RWPE1 (cell line): ENCODE measurements at regions not wholly inside any gene's neighbourhood (a gene's known extent, or its start where the extent isn't known, plus 50 kb on each side); places are given as distances from the start of the nearest gene placed in this dataset.

Experiments used
- CTCF ChIA-PET: fragments of 350-600 bp; sonication (Branson Sonifier 250); formaldehyde crosslinking; extraction: SDS; loops from one replicate; lab custom pipeline; 2021; lab: Yijun Ruan, JAX
- POLR2A ChIA-PET: fragments of 400-600 bp; formaldehyde crosslinking; extraction: SDS; loops from one replicate; lab custom pipeline; 2020; ENCODE audit warnings: antibody characterized with exemption; ENCODE audit not compliant: low non-redundant PET; lab: Yijun Ruan, JAX
- DNase-seq: peaks from one replicate; pipeline ENCODE4 v3.0.0; 2012; ENCODE audit warnings: low spot score
- H3K27ac ChIP-seq: fragments of 450-650 bp; 2 replicates; pipeline ENCODE4 v1.5.1; 2017
- TF ChIP-seq, protein P1 (sequence below): fragments of 450-650 bp; conservative IDR thresholded peaks from 2 replicates; pipeline ENCODE4 v1.5.1; 2017; ENCODE audit warnings: low read depth, mild to moderate bottlenecking

GRCh38 chr5:135210286-135211055 lies 176.4 kb upstream of the PITX1 start:
- no peak overlapping the region for H3K27ac ChIP-seq
- DNase-seq: no peak
- POLR2A ChIA-PET: interaction anchor here (0.8 kb wide), 1 partner anchor 37 kb away, joined by 4 read pairs; no protein-coding TSS in a partner anchor

DNA sequence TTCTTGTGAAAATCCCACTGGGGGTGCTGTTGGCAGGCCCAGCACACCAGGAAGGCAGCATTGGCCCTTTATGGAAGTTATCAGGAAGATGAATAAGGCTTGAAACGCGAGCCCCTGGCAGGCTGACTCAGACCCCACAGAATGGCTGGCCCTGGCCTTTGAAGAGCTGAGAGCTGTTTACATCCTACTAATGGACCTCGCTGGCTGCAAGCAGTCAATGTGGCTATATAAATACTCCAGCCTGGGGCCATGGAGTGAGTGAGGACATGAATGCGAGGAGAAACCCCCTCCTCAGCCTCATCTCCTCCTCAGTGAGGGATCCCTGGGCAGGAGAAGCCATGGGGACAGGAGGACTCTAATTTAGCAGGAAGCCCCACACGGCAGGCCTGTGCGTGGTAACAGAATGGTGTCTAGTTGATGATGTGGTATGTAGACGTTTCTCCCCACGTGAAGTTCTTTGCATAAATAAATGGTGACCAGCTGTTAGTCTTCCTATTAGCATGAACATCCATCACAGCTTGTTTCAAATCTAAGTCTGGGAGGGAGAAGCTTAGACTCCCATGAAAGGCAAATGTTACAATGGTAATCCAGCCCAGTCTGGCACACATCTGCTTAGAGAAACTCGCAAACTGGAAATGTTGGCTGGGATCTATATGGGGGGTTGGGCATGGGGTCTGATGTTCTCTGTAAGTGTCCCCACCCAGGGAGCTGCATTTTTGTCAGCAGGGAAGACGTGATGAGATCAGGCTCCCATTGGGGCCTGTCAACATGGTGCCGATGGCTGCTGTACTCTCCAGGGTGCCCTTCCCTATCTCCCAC lies 175.1 kb upstream of the PITX1 start:
- TF ChIP-seq, protein P1, sequence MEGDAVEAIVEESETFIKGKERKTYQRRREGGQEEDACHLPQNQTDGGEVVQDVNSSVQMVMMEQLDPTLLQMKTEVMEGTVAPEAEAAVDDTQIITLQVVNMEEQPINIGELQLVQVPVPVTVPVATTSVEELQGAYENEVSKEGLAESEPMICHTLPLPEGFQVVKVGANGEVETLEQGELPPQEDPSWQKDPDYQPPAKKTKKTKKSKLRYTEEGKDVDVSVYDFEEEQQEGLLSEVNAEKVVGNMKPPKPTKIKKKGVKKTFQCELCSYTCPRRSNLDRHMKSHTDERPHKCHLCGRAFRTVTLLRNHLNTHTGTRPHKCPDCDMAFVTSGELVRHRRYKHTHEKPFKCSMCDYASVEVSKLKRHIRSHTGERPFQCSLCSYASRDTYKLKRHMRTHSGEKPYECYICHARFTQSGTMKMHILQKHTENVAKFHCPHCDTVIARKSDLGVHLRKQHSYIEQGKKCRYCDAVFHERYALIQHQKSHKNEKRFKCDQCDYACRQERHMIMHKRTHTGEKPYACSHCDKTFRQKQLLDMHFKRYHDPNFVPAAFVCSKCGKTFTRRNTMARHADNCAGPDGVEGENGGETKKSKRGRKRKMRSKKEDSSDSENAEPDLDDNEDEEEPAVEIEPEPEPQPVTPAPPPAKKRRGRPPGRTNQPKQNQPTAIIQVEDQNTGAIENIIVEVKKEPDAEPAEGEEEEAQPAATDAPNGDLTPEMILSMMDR: no peak
- POLR2A ChIA-PET: no interaction called here
- H3K27ac ChIP-seq: peak overlapping the region; percentile 59
- DNase-seq: peak; percentile 80
- CTCF ChIA-PET: interaction anchor here (0.6 kb wide), 1 partner anchor 138 kb away, joined by 3 read pairs; no protein-coding TSS in a partner anchor

More at GRCh38 chr5:135210286-135211055, 176.4 kb upstream of the PITX1 start:
- TF ChIP-seq, protein P1: no peak
- CTCF ChIA-PET: interaction anchor here (0.9 kb wide), 1 partner anchor 256 kb away, joined by 3 read pairs; no protein-coding TSS in a partner anchor

- POLR2A ChIA-PET: no interaction called here
- peak overlapping the region; percentile 59 for H3K27ac ChIP-seq
- DNase-seq: no peak
- TF ChIP-seq, protein P1: no peak
- CTCF ChIA-PET: no interaction called here
These were observed 174.5 kb upstream of the PITX1 start for GRCh38 chr5:135208555-135208902.

DNA sequence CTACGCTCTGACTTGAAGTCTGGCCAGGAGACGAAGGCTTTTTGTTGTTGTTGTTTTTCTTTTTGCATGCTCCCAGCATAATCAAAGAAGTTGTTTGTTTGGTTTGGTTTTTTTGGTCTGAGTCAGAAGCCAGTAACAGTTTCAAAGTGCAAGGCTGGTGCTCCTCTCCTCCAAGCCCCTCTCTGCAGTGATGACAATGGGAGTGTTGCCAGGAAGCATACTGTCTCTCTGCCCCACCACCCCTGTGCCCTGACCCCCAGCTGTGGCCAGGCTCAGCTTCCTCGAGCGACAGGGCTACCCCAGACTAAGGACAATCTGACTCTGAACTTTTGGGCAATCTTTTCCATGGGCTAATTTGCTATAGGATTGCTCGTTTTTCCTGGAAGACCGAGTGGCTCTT lies 173.8 kb upstream of the PITX1 start:
- TF ChIP-seq, protein P1: no peak
- H3K27ac ChIP-seq: no peak overlapping the region
- ChIA-PET POLR2A (no interaction called here), CTCF (no interaction called here)
- no peak for DNase-seq

DNA sequence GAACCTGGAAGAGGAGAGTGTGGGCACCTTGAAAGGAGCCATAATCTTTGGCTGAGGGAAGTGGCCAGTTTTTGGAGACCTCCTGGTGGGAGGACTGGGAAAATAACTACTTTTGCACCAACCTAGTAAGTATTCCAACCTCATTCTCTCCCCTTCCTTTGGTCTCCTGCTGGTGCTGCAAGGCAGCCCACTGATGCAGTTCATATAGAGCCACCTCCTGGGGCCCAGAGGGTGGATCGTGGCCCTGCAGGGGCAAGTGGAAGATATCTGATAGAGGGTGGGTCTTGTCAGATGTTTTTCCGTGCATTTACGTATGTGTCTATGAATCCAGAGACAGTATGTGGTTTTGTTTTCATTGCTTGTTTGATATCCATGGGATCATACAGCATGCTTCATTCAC lies 172.8 kb upstream of the PITX1 start:
- no peak for DNase-seq
- ChIA-PET POLR2A (interaction anchor here (0.5 kb wide), 1 partner anchor 608 kb away, joined by 7 read pairs; no protein-coding TSS in a partner anchor), CTCF (interaction anchor here (0.6 kb wide), 1 partner anchor 164 kb away, joined by 3 read pairs; no protein-coding TSS in a partner anchor)
- TF ChIP-seq, protein P1: no peak
- no peak overlapping the region for H3K27ac ChIP-seq

DNA sequence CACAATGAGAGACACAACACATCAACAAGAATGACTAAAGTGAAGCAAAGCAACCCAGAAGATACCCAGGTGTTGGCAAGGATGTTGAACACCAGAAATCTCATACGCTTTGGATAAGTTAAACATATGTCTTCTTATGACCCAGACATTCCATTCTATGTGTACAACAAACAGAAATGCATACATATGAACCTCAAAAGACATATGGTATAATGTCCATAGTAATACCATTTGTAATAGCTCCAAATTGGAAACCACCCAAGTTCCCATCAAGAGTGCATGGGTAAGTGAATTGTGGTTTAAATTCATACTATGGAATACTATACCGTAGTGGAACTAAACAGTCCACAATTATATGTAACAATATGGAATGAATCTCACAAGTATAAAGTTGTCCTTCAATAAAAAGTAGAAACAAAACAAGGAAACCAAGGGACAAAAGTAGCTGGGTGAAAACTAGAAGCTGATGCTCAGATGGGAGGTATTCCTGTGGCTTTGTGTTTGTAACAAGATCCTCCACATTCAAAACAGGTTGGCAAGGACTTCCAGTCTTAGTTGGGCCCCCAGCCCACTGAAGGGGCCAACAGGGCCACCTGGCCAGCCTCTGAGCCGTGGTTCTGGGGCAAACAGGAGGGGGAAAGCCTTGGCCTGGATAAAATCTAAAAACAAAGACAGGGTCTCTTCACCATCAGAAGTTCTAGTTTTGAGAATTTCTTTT lies 171.8 kb upstream of the PITX1 start:
- no peak overlapping the region for H3K27ac ChIP-seq
- DNase-seq: no peak
- CTCF ChIA-PET: interaction anchor here (0.6 kb wide), 1 partner anchor 86 kb away, joined by 5 read pairs; no protein-coding TSS in a partner anchor
- TF ChIP-seq, protein P1: no peak
- POLR2A ChIA-PET: no interaction called here
